ENCODE measurements at regions not wholly inside any gene's neighbourhood (a gene's known extent, or its start where the extent isn't known, plus 50 kb on each side); places are given as distances from the start of the nearest gene placed in this dataset.

DNA sequence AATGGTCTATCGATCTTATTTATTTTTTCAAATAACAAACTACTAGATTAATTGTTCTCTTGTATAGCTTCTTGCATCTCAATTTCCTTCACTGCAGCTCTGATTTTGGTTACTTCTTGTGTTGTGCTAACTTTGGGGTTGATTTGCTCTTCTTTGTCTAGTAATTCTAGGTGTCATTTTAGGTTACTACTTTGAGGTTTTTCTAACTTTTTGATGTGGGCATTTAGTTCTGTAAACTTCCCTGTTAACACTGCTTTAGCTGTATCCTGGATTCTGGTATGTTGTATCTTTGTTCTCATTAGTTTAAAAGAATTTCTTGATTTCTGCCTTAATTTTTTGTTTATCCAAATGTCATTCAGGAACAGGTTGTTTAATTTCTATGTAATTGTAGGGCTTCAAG lies 1188.0 kb downstream of the DNAJB9 start:
- intact Hi-C loops (cut with micrococcal nuclease; ENCODE audit: unreplicated experiment) = no loop called here
- in situ Hi-C loops (cut with HindIII; ENCODE audit: extremely low pct_ligation_motif_present, low pct_unique_long_range_greater_than_20kb) = no loop called here
- ChIA-PET CTCF (ENCODE audit: low intra/inter-chr PET ratio, low total read pairs) (no interaction called here), POLR2A (no interaction called here)
- H3K36me3 ChIP-seq (replicated peaks in 1 of 2; ENCODE audit: control insufficient read depth in 1 of 2, insufficient read depth in 2 of 2, low read length in 2 of 2) = no peaks in the 10 kb centered on the region
- no peak for FAIRE-seq
- no peaks in the 10 kb centered on the region for H3K27me3 ChIP-seq (ENCODE audit: control insufficient read depth in 1 of 2, insufficient read depth in 2 of 2, low read length in 2 of 2)
- WGBS (ENCODE audit: low lambda C conversion rate) = 0% methylated on average over 1 of the region's 1 CpG
- BruUV-seq (replicated peaks) = no TSS peak
- H3K4me3 ChIP-seq (replicated peaks in 1 of 3; ENCODE audit: insufficient read depth in 1 of 3, low read depth in 2 of 3, low read length in 3 of 3) = no peak overlapping the region
- no peak overlapping the region for H3K27ac ChIP-seq (ENCODE audit: extremely low read length, insufficient read depth, low read length)
- H3K79me2 ChIP-seq (ENCODE audit: insufficient read depth, low read length) = no peaks in the 10 kb centered on the region
- no peaks in the 10 kb centered on the region for H4K20me1 ChIP-seq (ENCODE audit: insufficient read depth, low read length)
- no peak overlapping the region for H3K9ac ChIP-seq (ENCODE audit: insufficient read depth, low read depth, low read length)
- H3K4me1 ChIP-seq (ENCODE audit: insufficient read depth, low read length) = no peaks in the 10 kb centered on the region
- no peak for TF ChIP-seq RBM22 (optimal IDR thresholded peaks at IDR 0.05; ENCODE audit: low read length)
- H3K4me2 ChIP-seq (ENCODE audit: low read depth, low read length) = no peak overlapping the region
- H3K9me3 ChIP-seq (ENCODE audit: low read length) = peaks cover 54% of the 10 kb centered on the region
- DNase-seq (ENCODE audit: low spot score) = no peak
- no peak overlapping the region for H2AFZ ChIP-seq (ENCODE audit: low read length)
- ATAC-seq = no peak

DNA sequence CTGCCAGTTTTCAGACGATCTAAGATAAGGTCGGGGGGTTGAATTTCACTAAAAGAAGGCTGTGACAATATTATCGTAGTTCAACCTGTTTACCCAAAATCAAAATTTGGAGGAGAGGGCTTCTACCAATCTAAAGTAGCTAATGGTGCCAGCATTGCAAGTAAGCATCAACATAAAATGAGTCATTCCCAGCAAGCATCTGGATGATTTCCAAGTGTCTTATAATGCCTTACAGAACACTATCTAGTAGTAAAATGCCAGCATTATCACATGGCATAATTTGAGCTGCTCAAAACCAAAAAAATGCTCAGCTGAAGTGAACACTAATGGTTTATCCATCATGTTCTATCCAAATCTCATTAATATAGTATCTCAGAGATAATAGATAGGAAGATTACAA lies 1193.9 kb downstream of the DNAJB9 start:
- no peak for ATAC-seq
- no peaks in the 10 kb centered on the region for H3K36me3 ChIP-seq (replicated peaks in 1 of 2; ENCODE audit: control insufficient read depth in 1 of 2, insufficient read depth in 2 of 2, low read length in 2 of 2)
- POLR2A ChIA-PET = no interaction called here
- H3K4me3 ChIP-seq (replicated peaks in 1 of 3; ENCODE audit: insufficient read depth in 1 of 3, low read depth in 2 of 3, low read length in 3 of 3) = no peak overlapping the region
- CTCF ChIA-PET (ENCODE audit: low intra/inter-chr PET ratio, low total read pairs) = no interaction called here
- FAIRE-seq = no peak
- no peaks in the 10 kb centered on the region for H3K4me1 ChIP-seq (ENCODE audit: insufficient read depth, low read length)
- in situ Hi-C loops (cut with HindIII; ENCODE audit: extremely low pct_ligation_motif_present, low pct_unique_long_range_greater_than_20kb) = no loop called here
- TF ChIP-seq ZNF251 (CRISPR knock-in tag; IDR thresholded peaks at IDR 0.05) = no peak
- no peak for TF ChIP-seq CENPT (CRISPR knock-in tag; IDR thresholded peaks at IDR 0.05; ENCODE audit: low read depth)
- no peak for TF ChIP-seq ZNF839 (CRISPR knock-in tag; IDR thresholded peaks at IDR 0.05; ENCODE audit: borderline replicate concordance)
- no peak overlapping the region for H3K4me2 ChIP-seq (ENCODE audit: low read depth, low read length)
- H3K9me3 ChIP-seq (ENCODE audit: low read length) = peaks cover 27% of the 10 kb centered on the region
- no peak overlapping the region for H2AFZ ChIP-seq (ENCODE audit: low read length)
- intact Hi-C loops (cut with micrococcal nuclease; ENCODE audit: unreplicated experiment) = no loop called here
- 2% methylated on average over 3 of the region's 3 CpGs for WGBS (ENCODE audit: low lambda C conversion rate)
- no TSS peak for BruUV-seq (replicated peaks)
- H4K20me1 ChIP-seq (ENCODE audit: insufficient read depth, low read length) = no peaks in the 10 kb centered on the region
- H3K79me2 ChIP-seq (ENCODE audit: insufficient read depth, low read length) = no peaks in the 10 kb centered on the region
- H3K27ac ChIP-seq (ENCODE audit: extremely low read length, insufficient read depth, low read length) = no peak overlapping the region
- no peak overlapping the region for H3K9ac ChIP-seq (ENCODE audit: insufficient read depth, low read depth, low read length)
- H3K27me3 ChIP-seq (ENCODE audit: control insufficient read depth in 1 of 2, insufficient read depth in 2 of 2, low read length in 2 of 2) = no peaks in the 10 kb centered on the region
- no peak for DNase-seq (ENCODE audit: low spot score)
